ENCODE measurements at regions not wholly inside any gene's neighbourhood (a gene's known extent, or its start where the extent isn't known, plus 50 kb on each side); places are given as distances from the start of the nearest gene placed in this dataset.

DNA sequence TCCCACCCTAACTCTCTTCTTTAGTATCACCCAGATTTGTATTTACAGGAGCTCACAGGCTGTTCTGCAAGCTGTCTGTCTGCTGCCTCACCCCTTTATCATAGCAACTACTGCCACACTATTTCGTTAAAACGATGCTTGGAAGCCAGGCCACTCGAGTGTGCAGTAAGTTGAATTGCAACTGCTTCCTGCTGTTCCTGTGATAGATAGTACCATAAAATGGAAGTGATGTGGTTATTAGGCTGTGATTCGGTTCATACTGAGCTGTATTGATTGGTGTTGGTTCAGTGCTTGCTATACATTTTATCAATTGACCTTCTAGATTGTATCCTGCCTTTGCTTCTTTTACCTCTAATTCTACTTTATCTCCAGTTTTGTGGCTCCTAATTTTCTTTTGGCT, 325.4 kb downstream of the RNF144B start:
- Histone ChIP-seq H3K4me2 (ENCODE audit: low read depth, low read length, poor library complexity, severe bottlenecking) (no peak overlapping the region), H4K20me1 (ENCODE audit: low read depth, low read length) (no peaks in the 10 kb centered on the region), H3K27me3 (ENCODE audit: low read length) (no peaks in the 10 kb centered on the region)

DNA sequence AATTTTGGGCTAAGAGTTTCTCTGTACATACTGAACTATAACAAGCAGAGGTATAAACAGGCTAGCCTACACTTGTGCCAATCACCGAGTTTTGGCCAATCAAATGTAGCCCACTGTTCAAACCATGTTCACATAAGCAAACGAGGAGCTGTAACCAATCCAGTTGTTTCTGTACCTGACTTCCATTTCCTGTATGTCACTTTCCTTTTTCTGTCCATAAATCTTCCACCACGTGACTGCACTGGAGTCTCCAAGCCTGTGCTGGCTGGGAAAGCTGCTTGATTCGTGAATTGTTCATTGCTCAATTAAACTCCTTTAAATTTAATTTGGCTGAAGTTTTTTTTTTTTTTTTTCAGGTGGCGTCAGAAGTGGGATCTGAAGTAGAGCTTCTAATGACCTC, 332.9 kb downstream of the RNF144B start:
- H3K79me2 ChIP-seq (ENCODE audit: insufficient read depth, low read length) = no peaks in the 10 kb centered on the region
- no peaks in the 10 kb centered on the region for H3K27me3 ChIP-seq (ENCODE audit: low read length)
- H4K20me1 ChIP-seq (ENCODE audit: low read depth, low read length) = no peaks in the 10 kb centered on the region
- no peak overlapping the region for H3K9ac ChIP-seq (ENCODE audit: low read length)
- H3F3A ChIP-seq (ENCODE audit: insufficient read depth) = no peaks in the 10 kb centered on the region
- H2AFZ ChIP-seq (ENCODE audit: low read depth, low read length, severe bottlenecking) = no peak overlapping the region
- no peak overlapping the region for H3K4me2 ChIP-seq (ENCODE audit: low read depth, low read length, poor library complexity, severe bottlenecking)
- no peaks in the 10 kb centered on the region for H3K9me2 ChIP-seq (replicated peaks; ENCODE audit: insufficient read depth, low read length)
- no peaks in the 10 kb centered on the region for H3K9me3 ChIP-seq (ENCODE audit: insufficient read depth, low read length)
- H3K36me3 ChIP-seq (ENCODE audit: low read length) = no peaks in the 10 kb centered on the region
- H3K4me3 ChIP-seq (ENCODE audit: insufficient read depth, low read length, poor library complexity, severe bottlenecking) = no peak overlapping the region
- no peak overlapping the region for H3K27ac ChIP-seq (ENCODE audit: low read depth, low read length)
- TF ChIP-seq, protein P1, sequence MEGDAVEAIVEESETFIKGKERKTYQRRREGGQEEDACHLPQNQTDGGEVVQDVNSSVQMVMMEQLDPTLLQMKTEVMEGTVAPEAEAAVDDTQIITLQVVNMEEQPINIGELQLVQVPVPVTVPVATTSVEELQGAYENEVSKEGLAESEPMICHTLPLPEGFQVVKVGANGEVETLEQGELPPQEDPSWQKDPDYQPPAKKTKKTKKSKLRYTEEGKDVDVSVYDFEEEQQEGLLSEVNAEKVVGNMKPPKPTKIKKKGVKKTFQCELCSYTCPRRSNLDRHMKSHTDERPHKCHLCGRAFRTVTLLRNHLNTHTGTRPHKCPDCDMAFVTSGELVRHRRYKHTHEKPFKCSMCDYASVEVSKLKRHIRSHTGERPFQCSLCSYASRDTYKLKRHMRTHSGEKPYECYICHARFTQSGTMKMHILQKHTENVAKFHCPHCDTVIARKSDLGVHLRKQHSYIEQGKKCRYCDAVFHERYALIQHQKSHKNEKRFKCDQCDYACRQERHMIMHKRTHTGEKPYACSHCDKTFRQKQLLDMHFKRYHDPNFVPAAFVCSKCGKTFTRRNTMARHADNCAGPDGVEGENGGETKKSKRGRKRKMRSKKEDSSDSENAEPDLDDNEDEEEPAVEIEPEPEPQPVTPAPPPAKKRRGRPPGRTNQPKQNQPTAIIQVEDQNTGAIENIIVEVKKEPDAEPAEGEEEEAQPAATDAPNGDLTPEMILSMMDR (IDR thresholded peaks at IDR 0.05; ENCODE audit: insufficient read depth, low read length, poor library complexity, severe bottlenecking) = no peak
- no peak for TF ChIP-seq EZH2phosphoT487 (conservative IDR thresholded peaks at IDR 0.05; ENCODE audit: low read length)

More for the DNA sequence above, 325.4 kb downstream of the RNF144B start:
- Histone ChIP-seq H3K9ac (ENCODE audit: low read length) (no peak overlapping the region), H3K4me3 (ENCODE audit: insufficient read depth, low read length, poor library complexity, severe bottlenecking) (no peak overlapping the region), H3F3A (ENCODE audit: insufficient read depth) (no peaks in the 10 kb centered on the region), H3K9me3 (ENCODE audit: insufficient read depth, low read length) (no peaks in the 10 kb centered on the region), H3K27ac (ENCODE audit: low read depth, low read length) (no peak overlapping the region), H3K79me2 (ENCODE audit: insufficient read depth, low read length) (no peaks in the 10 kb centered on the region), H3K9me2 (replicated peaks; ENCODE audit: insufficient read depth, low read length) (no peaks in the 10 kb centered on the region), H2AFZ (ENCODE audit: low read depth, low read length, severe bottlenecking) (no peak overlapping the region), H3K36me3 (ENCODE audit: low read length) (no peaks in the 10 kb centered on the region)
- TF ChIP-seq, protein P1 (IDR thresholded peaks at IDR 0.05; ENCODE audit: insufficient read depth, low read length, poor library complexity, severe bottlenecking) = no peak
- TF ChIP-seq EZH2phosphoT487 (conservative IDR thresholded peaks at IDR 0.05; ENCODE audit: low read length) = no peak

DNA sequence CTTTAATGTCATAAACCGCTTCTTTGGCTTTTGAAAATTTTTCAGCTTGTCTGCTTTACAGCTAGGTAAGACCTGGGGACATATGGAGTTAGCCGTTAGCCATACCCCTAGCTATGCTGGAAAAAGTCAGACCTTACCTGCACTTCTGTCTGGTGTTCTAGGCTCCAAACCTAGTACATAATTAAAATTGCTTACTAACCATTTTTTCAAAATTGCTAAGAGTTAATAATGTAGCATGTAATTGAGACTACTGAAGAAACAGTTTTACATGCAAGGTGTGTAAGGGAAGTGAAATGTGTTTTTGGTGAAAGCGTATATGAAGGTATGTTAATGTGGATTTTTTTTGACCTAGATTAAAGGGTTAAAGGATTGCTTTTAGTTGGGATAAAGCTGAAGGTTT, 336.9 kb downstream of the RNF144B start:
- TF ChIP-seq, protein P1 (IDR thresholded peaks at IDR 0.05; ENCODE audit: insufficient read depth, low read length, poor library complexity, severe bottlenecking) = no peak
- no peak for TF ChIP-seq EZH2phosphoT487 (conservative IDR thresholded peaks at IDR 0.05; ENCODE audit: low read length)
- H3K9ac ChIP-seq (ENCODE audit: low read length) = no peak overlapping the region
- H3K27ac ChIP-seq (ENCODE audit: low read depth, low read length) = no peak overlapping the region
- H3K4me2 ChIP-seq (ENCODE audit: low read depth, low read length, poor library complexity, severe bottlenecking) = no peak overlapping the region
- no peaks in the 10 kb centered on the region for H3K27me3 ChIP-seq (ENCODE audit: low read length)
- no peaks in the 10 kb centered on the region for H3K9me2 ChIP-seq (replicated peaks; ENCODE audit: insufficient read depth, low read length)
- H3K79me2 ChIP-seq (ENCODE audit: insufficient read depth, low read length) = no peaks in the 10 kb centered on the region
- H3K4me3 ChIP-seq (ENCODE audit: insufficient read depth, low read length, poor library complexity, severe bottlenecking) = no peak overlapping the region
- no peak overlapping the region for H2AFZ ChIP-seq (ENCODE audit: low read depth, low read length, severe bottlenecking)
- no peaks in the 10 kb centered on the region for H4K20me1 ChIP-seq (ENCODE audit: low read depth, low read length)
- no peaks in the 10 kb centered on the region for H3K9me3 ChIP-seq (ENCODE audit: insufficient read depth, low read length)
- H3F3A ChIP-seq (ENCODE audit: insufficient read depth) = no peaks in the 10 kb centered on the region
- no peaks in the 10 kb centered on the region for H3K36me3 ChIP-seq (ENCODE audit: low read length)
